ENCODE measurements at regions not wholly inside any gene's neighbourhood (a gene's known extent, or its start where the extent isn't known, plus 50 kb on each side); places are given as distances from the start of the nearest gene placed in this dataset.

DNA sequence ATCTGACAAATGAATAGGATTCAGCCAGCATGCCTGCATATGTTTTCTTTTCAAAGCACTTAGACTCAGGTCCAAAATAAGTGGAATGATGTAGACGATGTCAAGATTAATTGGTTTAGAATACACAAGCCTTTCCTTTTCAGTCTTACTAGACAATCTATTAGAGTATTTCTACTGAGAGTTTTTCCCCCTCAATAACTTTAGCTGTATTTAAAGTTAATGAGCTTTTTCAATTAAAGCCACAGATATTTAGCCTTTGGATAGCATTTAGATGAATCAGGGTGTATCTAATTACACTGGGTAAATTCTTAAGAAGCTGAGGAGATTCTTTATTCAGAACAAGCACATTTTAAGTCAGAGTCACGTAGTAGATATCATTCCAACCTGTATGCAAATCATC, 198.7 kb upstream of the MPDZ start:
- ATAC-seq = peak; percentile 89
- no peak for TF ChIP-seq ZNF70 (CRISPR knock-in tag; IDR thresholded peaks at IDR 0.05)
- TF ChIP-seq ZC3H10 (CRISPR knock-in tag; IDR thresholded peaks at IDR 0.05) = no peak
- TF ChIP-seq, protein P1, sequence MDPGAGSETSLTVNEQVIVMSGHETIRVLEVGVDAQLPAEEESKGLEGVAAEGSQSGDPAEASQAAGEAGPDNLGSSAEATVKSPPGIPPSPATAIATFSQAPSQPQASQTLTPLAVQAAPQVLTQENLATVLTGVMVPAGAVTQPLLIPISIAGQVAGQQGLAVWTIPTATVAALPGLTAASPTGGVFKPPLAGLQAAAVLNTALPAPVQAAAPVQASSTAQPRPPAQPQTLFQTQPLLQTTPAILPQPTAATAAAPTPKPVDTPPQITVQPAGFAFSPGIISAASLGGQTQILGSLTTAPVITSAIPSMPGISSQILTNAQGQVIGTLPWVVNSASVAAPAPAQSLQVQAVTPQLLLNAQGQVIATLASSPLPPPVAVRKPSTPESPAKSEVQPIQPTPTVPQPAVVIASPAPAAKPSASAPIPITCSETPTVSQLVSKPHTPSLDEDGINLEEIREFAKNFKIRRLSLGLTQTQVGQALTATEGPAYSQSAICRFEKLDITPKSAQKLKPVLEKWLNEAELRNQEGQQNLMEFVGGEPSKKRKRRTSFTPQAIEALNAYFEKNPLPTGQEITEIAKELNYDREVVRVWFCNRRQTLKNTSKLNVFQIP (CRISPR knock-in tag; IDR thresholded peaks at IDR 0.05; ENCODE audit: borderline replicate concordance, low read depth) = no peak; the same call in 1 of the 2 replicates
- no peak for TF ChIP-seq CSDC2 (CRISPR knock-in tag; IDR thresholded peaks at IDR 0.05)
- TF ChIP-seq OSR1 (CRISPR knock-in tag; IDR thresholded peaks at IDR 0.05) = no peak
- no peak for TF ChIP-seq SNAI2 (CRISPR knock-in tag; IDR thresholded peaks at IDR 0.05)
- TF ChIP-seq ZNF565 (CRISPR knock-in tag; conservative IDR thresholded peaks at IDR 0.05; ENCODE audit: low read depth) = no peak

DNA sequence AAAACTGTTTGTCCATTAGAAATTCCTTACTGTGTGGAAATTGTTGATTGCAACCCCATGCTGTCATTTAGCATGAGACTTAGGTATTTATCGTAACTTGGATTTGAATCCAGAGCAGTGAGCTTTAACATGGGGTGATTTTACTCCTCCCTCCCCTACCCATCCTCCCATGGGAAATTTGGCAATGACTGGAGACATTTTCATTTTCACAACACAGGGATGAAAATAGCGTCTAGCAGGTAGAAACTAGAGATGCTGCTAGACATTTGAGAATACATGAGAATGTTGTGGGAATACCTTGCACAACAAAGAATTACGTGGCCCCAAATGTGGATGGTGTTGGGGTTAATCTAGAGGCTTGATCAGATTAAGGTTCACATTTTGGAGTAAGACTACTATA, 191.3 kb upstream of the MPDZ start:
- no peak for ATAC-seq
- TF ChIP-seq ZFP30 (CRISPR knock-in tag; IDR thresholded peaks at IDR 0.05) (no peak), CSDC2 (CRISPR knock-in tag; IDR thresholded peaks at IDR 0.05) (no peak), BACH2 (CRISPR knock-in tag; IDR thresholded peaks at IDR 0.05; ENCODE audit: borderline replicate concordance) (no peak), ZNF8 (CRISPR knock-in tag; IDR thresholded peaks at IDR 0.05) (no peak), ZNF70 (CRISPR knock-in tag; IDR thresholded peaks at IDR 0.05) (no peak), OSR1 (CRISPR knock-in tag; IDR thresholded peaks at IDR 0.05) (no peak), ISL1 (CRISPR knock-in tag; IDR thresholded peaks at IDR 0.05) (no peak), ESRRG (CRISPR knock-in tag; IDR thresholded peaks at IDR 0.05) (no peak), CREB5 (CRISPR knock-in tag; IDR thresholded peaks at IDR 0.05; ENCODE audit: low read depth) (no peak), TCF4 (CRISPR knock-in tag; IDR thresholded peaks at IDR 0.05; ENCODE audit: borderline replicate concordance) (no peak), SNAI2 (CRISPR knock-in tag; IDR thresholded peaks at IDR 0.05) (no peak), ZFP3 (CRISPR knock-in tag; IDR thresholded peaks at IDR 0.05) (no peak), PPARA (CRISPR knock-in tag; IDR thresholded peaks at IDR 0.05; ENCODE audit: borderline replicate concordance) (no peak), TOX (CRISPR knock-in tag; IDR thresholded peaks at IDR 0.05; ENCODE audit: borderline replicate concordance) (no peak), RARB (CRISPR knock-in tag; IDR thresholded peaks at IDR 0.05) (no peak), GLIS3 (CRISPR knock-in tag; IDR thresholded peaks at IDR 0.05) (no peak)
- TF ChIP-seq, protein P2, sequence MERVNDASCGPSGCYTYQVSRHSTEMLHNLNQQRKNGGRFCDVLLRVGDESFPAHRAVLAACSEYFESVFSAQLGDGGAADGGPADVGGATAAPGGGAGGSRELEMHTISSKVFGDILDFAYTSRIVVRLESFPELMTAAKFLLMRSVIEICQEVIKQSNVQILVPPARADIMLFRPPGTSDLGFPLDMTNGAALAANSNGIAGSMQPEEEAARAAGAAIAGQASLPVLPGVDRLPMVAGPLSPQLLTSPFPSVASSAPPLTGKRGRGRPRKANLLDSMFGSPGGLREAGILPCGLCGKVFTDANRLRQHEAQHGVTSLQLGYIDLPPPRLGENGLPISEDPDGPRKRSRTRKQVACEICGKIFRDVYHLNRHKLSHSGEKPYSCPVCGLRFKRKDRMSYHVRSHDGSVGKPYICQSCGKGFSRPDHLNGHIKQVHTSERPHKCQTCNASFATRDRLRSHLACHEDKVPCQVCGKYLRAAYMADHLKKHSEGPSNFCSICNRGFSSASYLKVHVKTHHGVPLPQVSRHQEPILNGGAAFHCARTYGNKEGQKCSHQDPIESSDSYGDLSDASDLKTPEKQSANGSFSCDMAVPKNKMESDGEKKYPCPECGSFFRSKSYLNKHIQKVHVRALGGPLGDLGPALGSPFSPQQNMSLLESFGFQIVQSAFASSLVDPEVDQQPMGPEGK (CRISPR knock-in tag; IDR thresholded peaks at IDR 0.05; ENCODE audit: borderline replicate concordance) = no peak
- TF ChIP-seq, protein P3, sequence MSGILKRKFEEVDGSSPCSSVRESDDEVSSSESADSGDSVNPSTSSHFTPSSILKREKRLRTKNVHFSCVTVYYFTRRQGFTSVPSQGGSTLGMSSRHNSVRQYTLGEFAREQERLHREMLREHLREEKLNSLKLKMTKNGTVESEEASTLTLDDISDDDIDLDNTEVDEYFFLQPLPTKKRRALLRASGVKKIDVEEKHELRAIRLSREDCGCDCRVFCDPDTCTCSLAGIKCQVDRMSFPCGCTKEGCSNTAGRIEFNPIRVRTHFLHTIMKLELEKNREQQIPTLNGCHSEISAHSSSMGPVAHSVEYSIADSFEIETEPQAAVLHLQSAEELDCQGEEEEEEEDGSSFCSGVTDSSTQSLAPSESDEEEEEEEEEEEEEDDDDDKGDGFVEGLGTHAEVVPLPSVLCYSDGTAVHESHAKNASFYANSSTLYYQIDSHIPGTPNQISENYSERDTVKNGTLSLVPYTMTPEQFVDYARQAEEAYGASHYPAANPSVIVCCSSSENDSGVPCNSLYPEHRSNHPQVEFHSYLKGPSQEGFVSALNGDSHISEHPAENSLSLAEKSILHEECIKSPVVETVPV (CRISPR knock-in tag; IDR thresholded peaks at IDR 0.05) = no peak

GRCh38 chr9:13467157-13467556, 187.7 kb upstream of the MPDZ start:
- no peak for ATAC-seq
- TF ChIP-seq RARB (CRISPR knock-in tag; IDR thresholded peaks at IDR 0.05) (no peak), ISL1 (CRISPR knock-in tag; IDR thresholded peaks at IDR 0.05) (no peak), ARNTL (CRISPR knock-in tag; IDR thresholded peaks at IDR 0.05; ENCODE audit: borderline replicate concordance, low read depth) (no peak), GLIS3 (CRISPR knock-in tag; IDR thresholded peaks at IDR 0.05) (no peak), ESRRG (CRISPR knock-in tag; IDR thresholded peaks at IDR 0.05) (no peak), BACH2 (CRISPR knock-in tag; IDR thresholded peaks at IDR 0.05; ENCODE audit: borderline replicate concordance) (no peak), CSDC2 (CRISPR knock-in tag; IDR thresholded peaks at IDR 0.05) (no peak), SNAI2 (CRISPR knock-in tag; IDR thresholded peaks at IDR 0.05) (no peak), PPARA (CRISPR knock-in tag; IDR thresholded peaks at IDR 0.05; ENCODE audit: borderline replicate concordance) (no peak)
- TF ChIP-seq, protein P4, sequence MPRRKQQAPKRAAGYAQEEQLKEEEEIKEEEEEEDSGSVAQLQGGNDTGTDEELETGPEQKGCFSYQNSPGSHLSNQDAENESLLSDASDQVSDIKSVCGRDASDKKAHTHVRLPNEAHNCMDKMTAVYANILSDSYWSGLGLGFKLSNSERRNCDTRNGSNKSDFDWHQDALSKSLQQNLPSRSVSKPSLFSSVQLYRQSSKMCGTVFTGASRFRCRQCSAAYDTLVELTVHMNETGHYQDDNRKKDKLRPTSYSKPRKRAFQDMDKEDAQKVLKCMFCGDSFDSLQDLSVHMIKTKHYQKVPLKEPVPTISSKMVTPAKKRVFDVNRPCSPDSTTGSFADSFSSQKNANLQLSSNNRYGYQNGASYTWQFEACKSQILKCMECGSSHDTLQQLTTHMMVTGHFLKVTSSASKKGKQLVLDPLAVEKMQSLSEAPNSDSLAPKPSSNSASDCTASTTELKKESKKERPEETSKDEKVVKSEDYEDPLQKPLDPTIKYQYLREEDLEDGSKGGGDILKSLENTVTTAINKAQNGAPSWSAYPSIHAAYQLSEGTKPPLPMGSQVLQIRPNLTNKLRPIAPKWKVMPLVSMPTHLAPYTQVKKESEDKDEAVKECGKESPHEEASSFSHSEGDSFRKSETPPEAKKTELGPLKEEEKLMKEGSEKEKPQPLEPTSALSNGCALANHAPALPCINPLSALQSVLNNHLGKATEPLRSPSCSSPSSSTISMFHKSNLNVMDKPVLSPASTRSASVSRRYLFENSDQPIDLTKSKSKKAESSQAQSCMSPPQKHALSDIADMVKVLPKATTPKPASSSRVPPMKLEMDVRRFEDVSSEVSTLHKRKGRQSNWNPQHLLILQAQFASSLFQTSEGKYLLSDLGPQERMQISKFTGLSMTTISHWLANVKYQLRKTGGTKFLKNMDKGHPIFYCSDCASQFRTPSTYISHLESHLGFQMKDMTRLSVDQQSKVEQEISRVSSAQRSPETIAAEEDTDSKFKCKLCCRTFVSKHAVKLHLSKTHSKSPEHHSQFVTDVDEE (CRISPR knock-in tag; IDR thresholded peaks at IDR 0.05) = no peak

Measured in SK-N-SH treated with all-trans-retinoic acid at 6 μM for 48 hours (cell line).